ENCODE measurements at regions not wholly inside any gene's neighbourhood (a gene's known extent, or its start where the extent isn't known, plus 50 kb on each side); places are given as distances from the start of the nearest gene placed in this dataset.
"Not testable (repeated sequence)": the region's sequence is repeated elsewhere in the genome, so short reads cannot be mapped to it uniquely, and the experiment has no call there.

DNA sequence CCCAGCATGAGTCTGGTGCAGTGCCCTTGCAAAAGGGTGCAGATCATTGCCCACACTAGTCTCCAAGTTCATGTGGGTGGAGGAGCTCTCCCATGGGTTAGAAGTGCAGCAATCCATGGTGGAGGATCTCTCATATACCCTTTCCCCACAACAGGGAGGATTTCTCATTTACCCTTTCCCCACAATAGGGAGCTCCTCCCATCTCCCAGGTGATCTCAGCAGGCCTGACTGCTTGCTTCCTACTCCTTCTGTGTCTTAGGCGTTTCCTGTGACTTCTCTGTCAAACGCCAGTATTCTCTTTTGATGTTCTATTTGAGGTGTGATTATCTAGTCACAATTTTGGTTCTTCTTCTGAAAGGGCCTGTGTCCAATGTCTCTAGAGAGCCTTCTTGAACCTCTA lies 133.8 kb upstream of the RFX3 start:
- no peak for DNase-seq (ENCODE audit: low spot score)

GRCh38 chr9:3658964-3659363 lies 133.2 kb upstream of the RFX3 start:
- no peak for DNase-seq (ENCODE audit: low spot score)

DNA sequence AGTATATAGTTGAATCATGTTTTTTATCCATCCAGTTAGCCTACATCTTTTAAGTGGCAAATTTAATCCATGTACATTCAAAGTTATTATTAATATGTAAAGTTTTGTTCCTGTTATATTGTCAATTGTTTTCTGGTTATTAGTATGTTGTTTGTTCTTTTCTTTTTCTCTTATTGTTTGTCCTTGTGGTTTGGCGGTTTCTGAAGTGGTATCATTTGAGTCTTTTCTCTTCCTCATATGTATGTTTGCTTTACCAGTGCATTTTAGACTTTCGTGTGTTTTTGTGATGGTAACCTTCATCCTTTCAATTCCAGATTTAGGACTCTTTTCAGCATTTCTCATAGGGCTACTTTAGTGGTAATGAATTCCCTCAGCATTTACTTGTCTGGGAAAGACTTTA lies 130.4 kb upstream of the RFX3 start:
- DNase-seq (ENCODE audit: low spot score), result no peak

- no peak for DNase-seq (ENCODE audit: low spot score)
These were observed 125.3 kb upstream of the RFX3 start for GRCh38 chr9:3650994-3651622.

GRCh38 chr9:3648722-3649246 lies 123.0 kb upstream of the RFX3 start:
- DNase-seq (ENCODE audit: low spot score), result no peak

DNA sequence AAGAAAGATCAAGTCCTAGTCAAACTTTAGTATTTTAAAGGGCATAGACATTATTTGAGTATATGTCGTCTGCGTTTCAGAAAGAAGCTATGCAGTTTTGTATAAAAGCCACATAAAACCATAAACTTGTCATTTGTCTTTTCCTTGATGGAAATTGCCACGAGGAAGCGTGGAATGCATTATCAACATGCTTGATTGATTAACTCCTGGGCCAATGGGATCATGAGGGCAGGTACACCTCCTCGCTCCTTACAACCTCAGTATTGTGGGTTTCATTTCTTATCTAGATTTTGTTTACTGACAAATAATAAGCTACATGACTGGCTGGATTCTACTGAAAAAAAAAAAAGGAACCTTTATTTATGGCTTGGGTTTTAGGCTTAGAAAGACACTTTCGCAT lies 122.5 kb upstream of the RFX3 start:
- DNase-seq (ENCODE audit: low spot score), result no peak

DNA sequence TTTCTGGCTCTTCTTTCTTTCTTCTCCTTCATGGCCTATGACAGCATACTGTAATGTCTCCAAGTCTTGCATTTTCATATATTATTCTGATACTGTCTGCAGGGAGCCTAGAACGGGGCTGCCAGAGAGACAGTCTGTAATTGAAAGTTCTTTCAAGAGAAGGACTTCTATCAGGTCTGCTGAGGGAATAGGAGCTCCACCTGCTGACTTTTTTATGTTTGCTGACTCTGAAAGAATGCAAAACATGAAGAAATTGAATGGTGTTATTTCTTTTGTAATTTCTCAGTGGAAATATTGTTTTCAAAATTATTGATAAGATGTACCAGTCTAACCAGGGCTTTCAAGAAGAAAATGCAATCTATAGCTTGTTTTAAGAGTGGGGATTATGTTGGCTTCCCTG lies 121.9 kb upstream of the RFX3 start:
- DNase-seq (ENCODE audit: low spot score), result no peak

- no peak for DNase-seq (ENCODE audit: low spot score)
These were observed 120.4 kb upstream of the RFX3 start for GRCh38 chr9:3646226-3646625.

- DNase-seq (ENCODE audit: low spot score), result not testable (repeated sequence)
These were observed 116.3 kb upstream of the RFX3 start for GRCh38 chr9:3642075-3642474.

DNA sequence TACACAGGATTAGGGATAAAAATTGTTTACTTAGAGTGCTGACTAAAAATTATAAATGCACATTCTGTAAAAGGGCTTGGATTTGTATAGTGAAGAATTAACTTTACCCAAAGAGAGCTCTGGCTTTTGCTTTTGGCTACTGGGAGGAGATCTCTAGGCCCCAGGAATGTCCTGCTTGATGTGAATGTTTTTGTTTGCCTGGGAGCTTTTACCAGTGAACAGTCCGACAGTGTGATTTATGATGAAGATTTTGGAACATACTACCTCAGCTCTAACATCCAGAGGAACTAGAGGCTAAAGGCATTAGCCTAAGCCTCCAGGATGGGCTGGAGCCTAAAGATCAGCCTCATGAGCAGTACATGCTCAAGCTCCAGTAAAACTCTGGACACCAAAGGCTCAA lies 103.7 kb upstream of the RFX3 start:
- DNase-seq (ENCODE audit: low spot score), result no peak

DNA sequence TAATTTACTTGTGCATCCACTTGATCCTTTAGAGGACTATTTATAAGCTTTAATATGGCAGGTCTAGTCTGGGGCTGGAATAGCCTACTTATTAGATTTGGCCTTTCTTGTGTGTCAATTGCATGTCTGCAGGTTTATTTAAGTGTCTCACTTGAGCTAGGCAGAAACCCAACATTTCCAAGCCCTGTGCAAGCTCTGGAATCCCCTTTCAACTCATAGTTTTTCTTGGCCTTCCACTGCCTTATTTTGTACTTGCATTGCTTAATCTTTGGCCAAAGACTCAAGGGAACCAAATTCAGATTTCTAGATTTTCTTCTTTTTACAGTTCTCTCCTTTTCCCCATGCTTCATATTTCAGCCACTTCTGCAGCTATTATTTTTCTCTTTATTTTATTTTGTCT lies 102.4 kb upstream of the RFX3 start:
- DNase-seq (ENCODE audit: low spot score), result no peak

- no peak for DNase-seq (ENCODE audit: low spot score)
These were observed 82.2 kb upstream of the RFX3 start for GRCh38 chr9:3608011-3608410.

- no peak for DNase-seq (ENCODE audit: low spot score)
These were observed 74.9 kb upstream of the RFX3 start for GRCh38 chr9:3600672-3601071.

GRCh38 chr9:3597792-3598191 lies 72.0 kb upstream of the RFX3 start:
- DNase-seq (ENCODE audit: low spot score), result no peak

DNA sequence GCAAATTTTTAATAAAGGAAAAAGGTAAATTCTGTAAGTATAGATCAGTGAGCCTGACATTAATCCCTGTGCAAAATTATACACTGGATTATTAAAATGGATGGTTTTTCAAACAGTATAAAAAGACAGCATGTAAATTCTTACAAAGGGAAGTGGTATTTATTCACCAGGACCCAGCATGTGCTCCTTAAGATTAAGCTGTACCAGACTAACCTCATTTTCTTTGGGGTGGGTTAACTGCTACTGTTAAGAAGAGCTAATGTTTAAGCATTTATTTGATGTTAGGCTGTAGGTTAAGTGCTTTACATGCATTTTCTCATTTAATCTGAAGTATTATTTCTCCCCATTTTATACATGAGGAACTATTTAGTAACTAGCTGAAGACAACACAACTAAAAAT lies 60.3 kb upstream of the RFX3 start:
- no peak for DNase-seq (ENCODE audit: low spot score)

GRCh38 chr9:3585606-3586005 lies 59.8 kb upstream of the RFX3 start:
- no peak for DNase-seq (ENCODE audit: low spot score)

DNA sequence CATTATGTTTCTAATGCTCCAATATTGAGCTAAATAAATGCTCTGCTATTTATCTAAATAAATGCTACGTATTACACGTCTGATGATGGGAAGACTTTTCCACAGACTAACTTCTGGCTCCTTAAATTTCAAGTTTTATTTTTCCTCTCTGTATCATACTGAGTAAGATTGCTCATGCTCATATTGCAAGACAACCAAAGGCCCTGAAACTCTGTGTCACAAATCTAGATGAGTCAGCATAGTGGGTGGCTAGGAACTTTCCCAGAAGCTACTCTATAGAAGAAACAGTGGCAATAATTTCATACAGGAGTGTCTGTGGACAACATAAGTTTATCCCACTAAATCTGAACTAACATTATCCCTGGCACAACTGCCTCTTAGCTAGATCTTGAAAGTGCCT lies 53.0 kb upstream of the RFX3 start:
- peak; percentile 86 for DNase-seq (ENCODE audit: low spot score)

DNA sequence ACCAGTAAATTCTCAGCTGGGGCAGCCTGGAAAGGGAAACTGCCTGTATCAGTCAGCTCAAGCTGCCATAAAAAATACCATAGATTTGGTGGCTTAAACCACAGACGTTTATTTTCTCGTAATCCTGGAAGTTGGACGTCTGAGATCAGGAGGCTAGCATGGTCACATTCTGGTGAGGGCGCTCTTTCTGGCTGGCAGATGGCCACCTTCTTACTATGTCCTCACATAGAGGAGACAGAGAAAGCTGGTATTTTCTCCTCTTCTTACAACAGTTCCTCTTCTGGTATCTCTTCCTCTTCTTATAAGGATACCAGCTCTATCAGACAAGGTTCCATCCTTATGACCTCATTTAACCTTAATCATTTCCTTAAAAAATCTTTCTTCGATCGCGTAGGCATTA lies 50.5 kb upstream of the RFX3 start:
- DNase-seq (ENCODE audit: low spot score), result no peak

GRCh38 chr9:3575821-3576220 lies 50.0 kb upstream of the RFX3 start:
- DNase-seq (ENCODE audit: low spot score), result no peak

All from RKO (cell line).